Renal cortical epithelial cell (primary cell): ENCODE measurements at regions not wholly inside any gene's neighbourhood (a gene's known extent, or its start where the extent isn't known, plus 50 kb on each side); places are given as distances from the start of the nearest gene placed in this dataset.
"Not testable (repeated sequence)": the region's sequence is repeated elsewhere in the genome, so short reads cannot be mapped to it uniquely, and the experiment has no call there.

Experiments
- DNase-seq: peaks from one replicate; pipeline ENCODE4 v3.0.0-alpha.2; 2011; ENCODE audit warnings: low read depth

DNA sequence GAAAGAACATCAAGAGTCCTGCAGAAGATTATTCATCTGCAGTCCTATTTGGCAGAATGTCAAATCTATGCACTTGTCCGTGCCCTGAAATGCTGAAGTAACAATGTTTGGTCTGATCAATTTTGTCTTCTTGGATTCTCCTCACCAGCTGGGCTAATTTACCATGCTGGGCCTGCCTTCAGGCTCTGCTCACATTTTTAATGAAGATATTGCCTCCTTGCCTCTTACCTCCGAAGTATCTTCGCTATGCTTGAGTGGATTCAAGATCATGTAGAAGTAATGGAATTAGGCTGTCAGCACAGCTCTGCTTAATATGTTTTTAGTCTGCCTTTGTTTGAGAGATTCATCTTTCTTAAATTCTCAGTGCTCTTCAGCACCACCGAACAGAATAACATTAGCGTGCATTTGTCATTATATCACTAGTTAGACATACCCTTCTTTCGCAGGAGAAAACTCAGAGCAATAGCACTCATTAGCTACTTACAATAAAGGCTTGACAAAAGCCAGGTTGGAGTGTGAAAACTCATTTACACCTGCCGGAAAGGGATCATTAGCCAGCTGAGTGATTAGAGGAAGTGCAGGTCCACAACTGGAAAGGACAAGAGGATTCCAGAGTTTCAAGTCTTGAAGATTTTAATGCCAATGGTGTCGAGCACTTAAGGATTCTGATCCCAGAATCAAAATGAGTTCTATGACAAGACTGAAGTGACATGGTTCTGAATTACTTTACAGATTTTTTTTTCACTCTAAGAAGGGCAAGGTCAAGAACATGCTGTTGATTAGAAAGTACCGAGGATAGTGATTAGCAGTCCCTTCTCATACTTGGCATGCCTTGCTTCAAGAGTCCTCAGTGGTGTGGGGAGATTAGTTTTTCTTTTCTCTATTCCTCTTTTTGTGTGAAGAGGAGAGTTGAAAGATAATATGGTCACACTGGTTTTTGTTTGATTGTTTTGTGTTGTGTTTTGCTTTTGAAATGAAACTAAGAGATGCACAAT, 405.6 kb upstream of the TOM1L1 start:
- no peak for DNase-seq

DNA sequence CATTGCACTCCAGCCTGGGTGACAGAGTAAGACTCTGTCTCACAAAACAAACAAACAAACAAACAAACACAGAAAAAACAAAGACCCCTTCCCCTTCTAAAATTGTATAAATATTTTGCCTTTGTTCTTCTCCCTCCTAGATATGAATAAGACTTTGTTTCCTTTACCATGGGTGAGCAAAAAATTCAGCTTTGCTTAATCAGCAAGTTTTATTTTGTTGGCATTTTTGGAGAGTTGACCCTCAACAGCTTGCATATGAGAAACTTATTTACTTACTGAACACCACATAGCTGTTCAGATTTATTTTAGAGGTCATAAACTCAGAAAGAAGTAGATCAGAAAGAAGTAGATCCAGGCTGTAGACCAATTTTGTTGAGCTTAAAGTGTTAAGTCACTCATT, 395.2 kb upstream of the TOM1L1 start:
- DNase-seq: no peak

DNA sequence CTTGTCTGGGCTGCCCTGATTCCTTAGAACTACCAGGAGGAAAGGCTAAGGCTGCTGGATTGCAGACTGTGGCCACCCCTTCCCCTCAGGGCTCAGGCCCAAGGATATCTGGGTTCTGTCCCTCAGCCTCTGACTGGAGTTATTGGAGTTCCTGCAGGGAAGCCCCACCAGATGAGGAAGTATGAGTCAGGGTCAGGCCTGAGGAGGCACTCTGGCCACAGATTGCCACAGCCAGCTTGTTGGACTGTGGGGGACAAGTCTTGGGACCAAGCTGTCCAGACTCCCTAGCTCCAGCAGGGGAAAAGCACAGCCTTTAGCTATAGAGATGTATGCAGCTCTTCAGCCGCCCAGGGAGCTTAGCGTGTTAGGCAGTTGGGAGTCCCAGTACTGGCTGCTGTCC, 381.9 kb upstream of the TOM1L1 start:
- DNase-seq: no peak

DNA sequence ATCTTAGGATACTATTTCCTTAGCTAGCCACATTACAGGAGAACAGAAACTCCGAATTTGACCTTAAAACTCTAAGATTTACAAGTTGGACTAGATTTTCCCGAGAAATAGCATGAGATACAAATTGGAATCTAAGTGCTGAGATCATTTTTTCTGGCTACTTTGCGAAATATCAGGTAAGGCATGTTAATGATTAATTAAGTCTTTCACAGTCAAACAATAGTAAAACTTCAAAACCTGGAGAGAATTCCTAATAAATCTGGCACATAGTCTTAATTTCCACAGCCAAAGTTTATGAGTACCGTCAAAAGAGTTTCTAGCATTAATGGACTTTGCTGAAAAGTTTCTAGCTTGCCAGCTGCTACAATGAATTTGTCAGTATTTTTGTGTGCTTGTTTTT, 379.5 kb upstream of the TOM1L1 start:
- DNase-seq: no peak

DNA sequence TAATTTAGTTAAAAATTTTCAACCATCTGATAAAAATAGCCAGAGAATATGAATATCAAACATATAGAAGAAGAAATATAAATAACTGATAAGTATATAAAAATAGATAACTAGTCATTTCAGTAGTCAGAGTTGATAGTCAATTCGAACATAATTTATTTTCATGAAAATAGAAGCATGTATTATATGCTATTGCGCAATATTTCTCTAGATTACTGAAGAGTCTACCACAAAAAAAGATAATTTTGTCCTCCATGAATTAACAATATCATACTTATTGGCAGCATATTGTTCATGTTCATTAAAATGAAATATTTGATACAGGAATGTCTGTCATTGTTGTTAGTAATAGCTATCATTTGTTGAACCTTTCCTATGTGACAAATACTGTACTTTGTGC, 376.2 kb upstream of the TOM1L1 start:
- DNase-seq: no peak

DNA sequence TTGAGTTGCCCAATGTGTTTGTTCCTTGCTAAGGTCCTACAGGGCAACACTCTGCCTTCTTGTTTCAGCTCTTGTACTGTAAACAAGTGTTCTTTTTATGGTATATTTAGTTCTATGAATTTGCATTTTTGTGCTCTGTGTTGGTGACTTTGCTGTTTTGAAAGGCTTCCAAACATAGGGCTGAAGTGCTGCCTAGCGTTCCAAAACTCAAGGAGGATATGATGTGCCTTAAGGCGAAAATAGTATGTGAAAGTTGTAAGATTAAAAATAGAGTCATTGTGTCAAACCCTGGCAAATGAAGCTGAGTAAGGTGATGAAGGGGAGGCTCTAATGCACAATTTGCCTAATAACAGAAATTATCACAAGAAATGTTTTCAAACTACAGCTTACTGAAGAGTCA, 372.7 kb upstream of the TOM1L1 start:
- no peak for DNase-seq

DNA sequence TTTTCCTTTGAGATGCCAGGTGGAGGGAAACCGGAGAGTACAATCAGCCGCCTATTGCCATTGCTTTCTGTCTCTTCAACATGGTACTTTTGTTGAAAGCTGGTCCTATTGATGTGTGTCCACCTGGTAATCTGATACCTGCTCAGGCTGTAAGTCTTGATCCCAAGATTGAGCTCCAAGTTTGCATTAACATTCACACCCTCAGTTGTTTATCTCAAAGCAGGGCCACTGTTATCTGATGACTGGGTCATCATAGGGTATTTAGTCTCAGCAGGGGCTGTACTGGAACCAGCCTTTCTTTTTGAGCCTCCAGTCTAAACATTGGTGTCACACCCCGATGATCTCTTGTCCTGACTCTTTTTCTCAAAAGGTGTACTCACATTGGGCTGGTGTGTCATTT, 370.3 kb upstream of the TOM1L1 start:
- no peak for DNase-seq

DNA sequence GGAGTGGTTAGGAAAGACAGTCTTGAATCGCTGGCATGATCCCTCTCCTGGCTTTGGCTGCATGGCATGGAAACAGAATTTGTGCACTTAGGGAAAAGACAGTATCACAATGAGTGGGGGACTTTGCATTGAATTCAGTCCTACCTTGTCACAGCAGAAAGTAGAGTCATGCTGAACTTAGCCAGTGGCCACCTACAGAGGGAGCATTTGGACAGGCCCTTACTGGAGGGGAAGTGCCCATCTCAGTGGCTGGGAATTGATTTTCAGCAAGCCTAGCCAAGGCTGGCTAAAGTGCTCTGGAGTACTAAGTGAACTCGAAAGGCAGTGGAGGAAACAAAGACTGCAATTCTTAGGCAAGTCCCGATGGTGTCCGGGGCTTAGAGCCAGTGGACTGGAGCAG, 364.3 kb upstream of the TOM1L1 start:
- no peak for DNase-seq

DNA sequence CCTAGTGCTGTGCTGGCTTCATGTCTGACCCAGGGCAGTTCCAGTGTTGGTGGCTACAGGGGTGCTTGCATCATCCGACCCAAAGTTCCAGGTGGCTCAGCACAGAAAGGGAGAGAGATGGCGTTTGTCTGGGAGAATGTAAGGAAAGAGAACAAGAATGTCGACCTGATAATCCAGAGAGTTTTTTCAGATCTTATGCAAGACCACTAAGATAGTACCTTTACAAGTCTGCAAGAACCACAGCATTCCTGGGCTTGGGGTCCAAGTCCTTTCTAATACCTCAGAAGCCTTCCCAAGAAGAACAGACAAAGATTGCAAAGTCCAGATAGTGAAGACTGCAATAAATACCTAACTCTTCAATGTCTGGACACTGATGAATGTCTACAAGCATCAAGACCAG, 363.0 kb upstream of the TOM1L1 start:
- DNase-seq: no peak

DNA sequence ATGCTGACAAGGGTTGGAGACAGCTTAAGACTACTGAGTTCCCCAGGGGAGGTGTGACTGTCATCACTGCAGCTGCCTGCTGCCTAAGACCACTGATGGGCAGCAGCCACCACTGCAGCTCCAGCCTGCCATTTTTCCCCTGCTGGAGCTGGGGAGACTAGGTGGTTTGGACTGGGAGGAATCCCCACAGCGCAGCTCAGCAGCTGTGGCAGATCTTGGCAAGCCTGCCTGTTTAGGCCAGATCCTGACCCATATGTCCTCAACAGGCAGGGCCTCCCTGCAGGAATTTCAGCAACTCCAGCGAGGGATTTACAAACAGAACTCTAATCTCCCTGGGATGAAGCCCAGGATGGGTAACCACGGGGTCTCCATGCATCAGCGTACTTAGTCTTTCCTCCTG, 356.4 kb upstream of the TOM1L1 start:
- no peak for DNase-seq

DNA sequence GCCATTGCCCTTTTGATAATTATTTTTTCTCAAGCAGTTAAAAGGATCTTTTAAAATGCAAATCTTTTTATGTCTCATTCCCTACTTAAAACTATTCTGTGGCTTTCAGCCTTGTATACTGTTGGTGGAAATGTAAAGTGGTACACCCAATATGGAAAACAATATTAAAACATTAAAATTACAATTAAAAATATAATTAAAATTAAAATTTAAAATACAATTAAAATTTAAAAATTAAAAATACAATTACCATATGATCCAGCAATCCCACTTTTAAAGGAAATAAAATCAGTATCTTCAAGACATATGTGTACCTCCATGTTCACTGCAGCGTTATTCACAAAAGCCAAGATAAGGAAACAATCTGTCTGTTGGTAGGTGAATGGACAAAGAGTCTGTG, 340.8 kb upstream of the TOM1L1 start:
- no peak for DNase-seq

DNA sequence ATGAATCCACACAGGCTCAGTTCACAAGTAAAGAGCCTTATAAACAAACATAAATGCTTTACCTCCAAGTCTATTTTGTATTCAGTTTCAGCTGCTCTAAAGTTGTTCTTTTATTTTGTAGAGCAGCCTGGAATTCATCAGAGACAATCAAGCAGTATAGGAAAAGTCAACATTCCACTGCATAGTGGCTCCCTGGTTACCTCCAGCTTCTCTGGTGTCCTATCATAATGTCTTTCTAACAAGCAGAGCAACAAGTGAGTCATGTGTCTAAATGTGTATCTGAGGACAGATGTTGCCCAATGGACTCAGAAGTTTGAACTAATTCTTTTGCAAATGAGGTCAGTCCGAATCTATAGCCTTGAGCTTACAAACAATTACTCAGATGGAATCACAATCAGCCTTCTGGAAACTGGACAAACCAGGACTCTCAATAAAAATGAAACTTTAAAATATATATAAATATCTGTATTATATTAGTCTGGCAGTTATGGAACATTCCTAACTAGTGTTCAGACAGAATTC, 292.0 kb upstream of the TOM1L1 start:
- DNase-seq: peak; percentile 3

DNA sequence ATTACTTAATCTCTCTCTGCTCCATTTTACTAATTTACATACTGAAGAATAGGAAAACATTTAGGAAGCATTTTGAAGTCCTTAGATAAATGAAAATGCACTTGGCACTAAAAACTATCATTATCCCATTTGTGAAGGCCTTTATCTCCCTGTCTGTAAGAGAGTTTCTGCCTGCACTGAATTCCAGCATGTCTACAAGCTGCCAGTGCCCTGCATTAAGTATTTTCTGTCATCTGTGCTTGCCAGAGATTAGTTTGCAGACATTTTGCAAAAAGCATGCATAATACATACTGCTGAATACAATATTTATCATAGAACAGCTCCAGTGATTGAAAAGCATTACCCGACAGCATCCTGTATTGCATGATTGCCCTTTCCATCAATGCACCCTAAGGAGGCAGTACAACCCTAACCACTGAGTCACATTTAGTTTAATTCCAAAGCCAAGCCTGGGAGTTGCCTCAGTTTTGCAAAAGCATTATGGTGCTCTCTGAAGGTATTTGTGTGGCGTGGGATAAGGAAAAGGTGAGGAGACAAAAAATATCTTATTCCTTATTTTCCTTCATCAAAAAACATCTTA, 280.2 kb upstream of the TOM1L1 start:
- no peak for DNase-seq

DNA sequence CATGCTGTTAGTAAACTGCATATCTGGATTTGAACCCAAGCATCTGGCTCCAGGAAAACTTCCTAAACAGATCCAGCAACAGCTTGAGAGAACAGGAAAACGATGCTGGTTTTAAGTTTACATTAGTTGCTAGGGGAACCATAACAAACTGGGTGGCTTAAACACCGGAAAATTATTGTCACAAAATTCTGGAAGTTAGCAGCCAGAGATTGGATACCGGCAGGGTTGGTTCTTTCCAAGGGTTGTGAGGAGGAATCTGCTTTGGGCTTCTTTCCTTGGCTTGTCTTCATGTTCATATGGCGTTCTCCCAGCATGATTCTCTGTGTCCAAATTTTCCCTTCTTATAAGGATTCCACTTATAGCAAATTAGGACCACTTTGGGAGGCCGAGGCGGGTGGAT, 276.9 kb upstream of the TOM1L1 start:
- DNase-seq: no peak

DNA sequence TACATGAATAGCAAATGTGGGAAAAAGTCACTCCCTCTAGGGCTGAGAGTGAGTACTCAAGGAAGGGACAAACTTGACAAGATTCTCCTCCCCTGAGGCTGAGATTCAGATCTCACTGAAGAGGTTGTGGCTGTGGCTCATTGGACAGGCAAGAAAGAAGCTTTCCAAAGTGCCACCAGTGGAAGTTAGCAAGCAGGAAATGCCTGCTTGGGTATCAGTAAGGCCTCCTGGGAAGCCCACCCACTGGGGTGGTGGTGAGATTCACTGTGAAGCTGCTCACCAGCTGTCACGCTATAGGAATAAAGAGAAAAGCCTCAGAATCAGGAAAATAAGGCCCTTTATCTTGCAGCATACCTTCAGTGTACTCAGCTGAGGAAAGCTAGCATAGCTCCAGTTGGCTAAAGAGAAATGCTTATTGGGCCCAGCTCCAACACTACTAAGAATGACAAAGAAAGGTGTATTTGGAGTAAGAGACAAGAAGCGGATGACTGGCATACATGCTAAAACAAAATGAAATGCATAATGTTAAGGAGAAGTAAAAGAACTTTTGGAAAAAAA, 274.4 kb upstream of the TOM1L1 start:
- no peak for DNase-seq

DNA sequence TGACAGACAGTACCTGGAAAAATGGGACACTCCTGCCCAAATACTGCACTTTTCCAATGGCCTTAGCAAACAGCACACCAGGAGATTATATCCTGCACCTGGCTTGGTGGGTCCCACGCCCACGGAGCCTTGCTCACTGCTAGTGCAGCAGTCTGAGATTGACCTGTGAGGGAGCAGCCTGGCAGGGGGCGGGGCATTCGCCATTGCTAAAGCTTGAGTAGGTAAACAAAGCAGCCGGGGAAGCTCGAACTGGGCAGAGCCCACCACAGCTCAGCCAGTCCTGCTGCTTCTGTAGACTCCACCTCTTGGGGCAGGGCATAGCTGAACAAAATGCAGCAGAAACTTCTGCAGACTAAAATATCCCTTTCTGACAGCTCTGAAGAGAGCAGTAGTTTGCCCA, 261.2 kb upstream of the TOM1L1 start:
- not testable (repeated sequence) for DNase-seq

DNA sequence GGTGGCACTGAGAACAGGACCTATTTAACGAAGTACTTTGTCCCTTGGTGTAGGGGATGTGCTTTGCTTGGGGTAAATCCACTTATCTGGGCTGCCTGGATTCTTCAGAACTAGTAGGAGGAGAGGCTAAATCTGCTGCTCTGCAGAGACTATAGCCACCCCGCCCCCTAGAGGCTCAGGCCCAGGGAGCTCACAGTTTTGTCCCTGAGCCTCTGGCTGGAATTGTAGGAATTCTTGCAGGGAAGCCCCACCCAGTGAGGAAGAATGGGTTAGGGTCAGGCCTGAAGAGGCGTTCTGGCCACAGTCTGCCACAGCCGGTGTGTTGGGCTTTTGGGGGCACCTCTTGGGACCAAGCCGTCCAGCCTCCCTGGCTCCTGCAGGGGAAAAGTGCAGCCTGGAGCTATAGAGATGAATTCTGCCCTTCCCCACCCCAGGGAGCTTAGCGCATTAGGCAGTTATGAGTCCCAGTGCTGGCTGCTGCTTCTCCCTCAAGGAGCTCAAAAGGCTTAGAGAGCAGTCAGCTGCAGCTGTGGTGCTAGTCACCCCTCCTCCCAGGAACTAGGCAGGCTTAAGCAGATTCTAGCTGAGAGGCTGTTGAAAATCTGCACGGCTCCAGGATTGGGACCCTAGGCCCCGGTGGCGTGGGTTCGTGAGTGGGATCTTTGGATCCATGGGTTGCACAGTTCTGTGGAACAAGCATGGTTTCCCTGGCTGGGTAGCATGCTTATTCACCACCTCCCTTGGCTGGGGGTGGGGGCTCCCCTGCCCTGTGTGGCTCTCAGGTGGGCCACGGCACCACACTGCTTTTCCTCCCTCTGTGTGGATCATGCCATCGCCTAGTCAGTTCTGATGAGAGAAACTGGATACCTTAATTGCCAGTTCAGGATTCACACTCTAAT, 237.4 kb upstream of the TOM1L1 start:
- DNase-seq: no peak

DNA sequence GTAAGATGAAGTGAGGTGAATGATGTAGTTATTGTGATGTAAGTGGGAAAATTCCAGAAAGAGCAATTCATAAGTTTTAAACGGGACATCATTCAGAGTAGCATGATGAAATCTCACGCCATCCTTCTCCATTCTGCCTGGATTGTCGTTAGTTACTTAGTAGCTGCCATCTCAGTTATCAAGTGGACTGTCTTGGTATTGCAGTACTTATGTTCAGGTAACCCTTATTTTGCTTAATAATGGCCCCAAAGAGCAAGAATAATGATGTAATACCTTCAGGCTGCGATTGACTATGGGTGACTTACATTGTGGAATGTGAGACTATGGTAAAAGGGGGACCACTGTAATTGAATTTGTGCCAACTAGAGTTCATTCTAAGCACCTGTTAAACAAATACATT, 234.1 kb upstream of the TOM1L1 start:
- DNase-seq: no peak

DNA sequence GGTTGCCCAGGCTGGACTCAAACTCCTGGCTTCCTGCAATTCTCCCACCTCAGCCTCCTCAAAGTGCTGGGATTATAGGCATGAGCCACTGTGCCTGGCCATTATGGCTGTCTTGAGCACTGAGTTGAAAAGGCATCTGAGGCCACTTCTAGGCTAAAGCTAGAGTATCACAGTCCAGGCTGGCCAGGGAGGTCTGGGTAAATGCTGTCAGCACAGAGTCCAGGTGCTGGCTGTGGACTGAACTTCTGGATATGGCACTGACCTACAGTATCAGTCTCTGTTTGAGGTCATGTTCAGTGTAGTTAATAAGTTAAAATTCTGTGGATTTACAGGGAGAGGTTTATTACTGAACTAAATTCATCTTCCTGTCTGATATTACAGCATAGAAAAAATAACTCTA, 222.5 kb upstream of the TOM1L1 start:
- DNase-seq: no peak

DNA sequence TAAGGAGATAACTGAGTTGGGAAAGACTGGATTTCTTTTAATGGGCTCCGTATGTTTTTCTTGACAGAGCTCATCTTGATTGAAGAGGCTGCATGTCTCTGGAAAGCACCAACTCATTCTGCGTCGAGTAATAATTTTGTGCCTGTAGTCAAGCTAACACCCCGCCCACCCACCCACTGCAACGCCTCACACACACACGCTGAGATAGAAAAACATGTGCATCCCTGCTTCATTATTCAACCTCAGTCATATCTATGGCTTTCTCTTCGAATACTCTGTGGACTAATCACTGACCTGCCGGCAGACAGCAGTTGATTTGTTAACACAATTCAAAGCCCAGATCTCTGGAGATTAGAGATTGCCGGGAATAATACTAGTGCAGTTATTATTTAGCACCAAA, 220.2 kb upstream of the TOM1L1 start:
- DNase-seq: no peak

DNA sequence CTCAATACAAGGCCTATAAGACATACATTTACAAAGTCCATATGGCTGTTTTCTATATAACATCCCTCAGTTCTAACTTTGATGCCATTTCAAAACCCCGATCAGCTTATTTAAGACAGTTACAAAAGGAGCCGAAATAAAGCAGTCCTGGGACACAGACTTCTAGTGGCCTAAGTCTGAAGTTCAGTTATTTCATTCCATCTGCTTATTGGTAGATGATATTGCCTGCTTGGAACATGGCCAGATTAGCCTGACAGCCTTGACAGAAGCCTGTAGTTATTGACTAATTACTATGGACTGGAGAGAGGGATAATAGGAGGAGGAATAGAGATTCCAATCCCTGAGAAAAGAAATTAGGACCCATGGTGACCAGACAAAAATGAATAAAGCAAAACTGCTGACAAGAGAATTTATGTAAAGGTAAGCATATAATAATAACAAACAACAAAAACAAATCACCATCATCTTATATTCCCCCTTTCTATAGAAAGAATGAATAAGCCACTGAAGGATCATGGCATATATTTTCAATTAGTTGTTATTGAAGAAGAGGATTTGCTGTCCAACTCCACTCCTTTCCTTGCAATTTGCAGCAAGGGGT, 206.3 kb upstream of the TOM1L1 start:
- no peak for DNase-seq

DNA sequence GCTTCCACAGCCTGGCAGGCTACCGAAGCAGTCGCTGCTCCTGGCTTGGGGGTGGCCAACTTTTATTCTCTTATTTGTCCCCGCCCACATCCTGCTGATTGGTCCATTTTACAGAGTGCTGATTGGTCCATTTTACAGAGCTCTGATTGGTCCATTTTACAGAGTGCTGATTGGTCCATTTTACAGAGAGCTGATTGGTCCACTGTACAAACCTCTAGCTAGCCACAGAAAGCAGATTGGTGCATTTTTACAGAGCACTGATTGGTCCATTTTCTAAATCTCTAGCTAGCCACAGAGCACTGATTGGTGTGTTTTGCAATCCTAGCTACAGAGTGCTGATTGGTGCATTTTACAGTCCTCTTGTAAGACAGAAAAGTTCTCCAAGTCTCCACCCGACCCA, 187.9 kb upstream of the TOM1L1 start:
- DNase-seq: not testable (repeated sequence)
